Colonic mucosa (tissue), 4 donors: ENCODE measurements at regions not wholly inside any gene's neighbourhood (a gene's known extent, or its start where the extent isn't known, plus 50 kb on each side); places are given as distances from the start of the nearest gene placed in this dataset.

Experiments used
- DNase-seq: peaks from one replicate; pipeline ENCODE4 v3.0.0-alpha.2; 2020
- H3K27ac ChIP-seq: fragments of 200-600 bp; one replicate; pipeline ENCODE4 v1.8.0; 2021
- H3K27me3 ChIP-seq: fragments of 200-600 bp; one replicate; pipeline ENCODE4 v1.8.0; 2021
- H3K36me3 ChIP-seq: fragments of 200-600 bp; one replicate; pipeline ENCODE4 v1.8.0; 2021
- H3K4me1 ChIP-seq: fragments of 200-600 bp; one replicate; pipeline ENCODE4 v1.8.0; 2021; ENCODE audit warnings: mild to moderate bottlenecking
- H3K4me3 ChIP-seq: fragments of 200-600 bp; one replicate; pipeline ENCODE4 v1.8.0; 2021
- H3K9ac ChIP-seq, 2 donors: one replicate each; pipeline ENCODE4 v1.7.0; 2013; ENCODE audit warnings: control low read depth in 2 of 2, low read depth in 2 of 2, low read length in 2 of 2
- H3K9me3 ChIP-seq: fragments of 200-600 bp; one replicate; pipeline ENCODE4 v1.8.0; 2021
- intact Hi-C: fragments of 100-400 bp; cut with DNase I; formaldehyde crosslinking; loops from one replicate; pipeline ENCODE4 v1.14.1; 2022
- TF ChIP-seq, protein P1 (sequence below): fragments of 200-600 bp; IDR thresholded peaks from one replicate; pipeline ENCODE4 v1.8.0; 2022; ENCODE audit warnings: antibody characterized with exemption, mild to moderate bottlenecking
- donor health status: healthy.
- donor health status: DM: no; HTN: no; CAD: no.
- donor health status: DM: no; HTN: no; CAD: no.

DNA sequence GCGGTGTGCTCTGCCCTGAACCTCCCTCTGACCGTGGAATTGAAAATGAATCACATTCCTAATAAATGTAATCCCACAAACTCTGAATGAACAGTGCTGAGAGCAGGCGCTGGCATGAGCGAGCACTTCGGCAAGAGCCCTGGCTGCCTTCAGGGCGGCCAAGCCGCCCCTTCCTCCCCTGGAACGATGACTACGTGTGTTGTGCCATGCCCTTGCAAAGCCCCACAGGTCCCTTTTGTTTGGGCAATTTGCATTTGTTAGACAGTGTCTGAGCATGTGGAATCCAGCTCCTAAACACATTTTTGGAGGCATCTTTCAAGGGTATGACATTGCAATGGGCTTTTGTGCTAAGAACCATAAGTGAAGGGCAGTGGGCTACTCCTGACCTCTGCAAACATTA, 95.6 kb upstream of the MKI67 start:
- H3K36me3 ChIP-seq: no peaks in the 10 kb centered on the region
- no peak for DNase-seq
- H3K4me3 ChIP-seq: no peak overlapping the region
- H3K9ac ChIP-seq: no peak overlapping the region
- intact Hi-C loops: no loop called here
- H3K4me1 ChIP-seq: no peaks in the 10 kb centered on the region
- H3K9me3 ChIP-seq: no peaks in the 10 kb centered on the region
- TF ChIP-seq, protein P1, sequence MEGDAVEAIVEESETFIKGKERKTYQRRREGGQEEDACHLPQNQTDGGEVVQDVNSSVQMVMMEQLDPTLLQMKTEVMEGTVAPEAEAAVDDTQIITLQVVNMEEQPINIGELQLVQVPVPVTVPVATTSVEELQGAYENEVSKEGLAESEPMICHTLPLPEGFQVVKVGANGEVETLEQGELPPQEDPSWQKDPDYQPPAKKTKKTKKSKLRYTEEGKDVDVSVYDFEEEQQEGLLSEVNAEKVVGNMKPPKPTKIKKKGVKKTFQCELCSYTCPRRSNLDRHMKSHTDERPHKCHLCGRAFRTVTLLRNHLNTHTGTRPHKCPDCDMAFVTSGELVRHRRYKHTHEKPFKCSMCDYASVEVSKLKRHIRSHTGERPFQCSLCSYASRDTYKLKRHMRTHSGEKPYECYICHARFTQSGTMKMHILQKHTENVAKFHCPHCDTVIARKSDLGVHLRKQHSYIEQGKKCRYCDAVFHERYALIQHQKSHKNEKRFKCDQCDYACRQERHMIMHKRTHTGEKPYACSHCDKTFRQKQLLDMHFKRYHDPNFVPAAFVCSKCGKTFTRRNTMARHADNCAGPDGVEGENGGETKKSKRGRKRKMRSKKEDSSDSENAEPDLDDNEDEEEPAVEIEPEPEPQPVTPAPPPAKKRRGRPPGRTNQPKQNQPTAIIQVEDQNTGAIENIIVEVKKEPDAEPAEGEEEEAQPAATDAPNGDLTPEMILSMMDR: no peak
- H3K27ac ChIP-seq: no peak overlapping the region
- no peaks in the 10 kb centered on the region for H3K27me3 ChIP-seq

DNA sequence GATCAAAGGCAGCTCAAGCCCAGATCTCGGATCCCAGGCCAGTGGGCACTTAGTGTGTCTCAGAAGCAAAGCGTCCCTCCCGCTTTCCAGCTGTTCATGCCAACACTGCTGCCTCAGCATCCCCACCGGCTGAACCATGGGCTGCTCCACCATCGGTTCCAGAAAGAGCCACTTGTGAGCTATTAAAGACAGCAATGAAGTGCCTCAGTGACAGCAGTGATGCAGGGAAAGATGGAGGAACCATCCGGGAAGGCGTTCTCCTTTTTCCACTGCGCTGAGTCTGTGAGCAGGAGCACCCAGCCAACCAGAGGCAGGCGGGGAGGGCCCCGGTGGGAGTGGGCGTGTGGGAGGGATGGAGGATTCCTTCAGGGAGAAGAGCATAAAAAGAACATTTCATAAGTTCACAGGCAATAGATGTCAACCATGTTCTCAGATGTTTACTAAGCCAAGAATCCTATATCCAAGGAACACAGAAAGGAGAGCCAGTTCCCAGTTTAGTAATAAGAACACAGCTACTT, 96.2 kb upstream of the MKI67 start:
- Histone ChIP-seq H3K4me3 (no peak overlapping the region), H3K9me3 (no peaks in the 10 kb centered on the region), H3K9ac (no peak overlapping the region), H3K27ac (no peak overlapping the region), H3K4me1 (no peaks in the 10 kb centered on the region), H3K27me3 (no peaks in the 10 kb centered on the region), H3K36me3 (no peaks in the 10 kb centered on the region)
- TF ChIP-seq, protein P1: no peak
- DNase-seq: no peak
- intact Hi-C loops: no loop called here

GRCh38 chr10:128230401-128230800, 104.2 kb upstream of the MKI67 start:
- no peak overlapping the region for H3K9ac ChIP-seq
- no peaks in the 10 kb centered on the region for H3K27me3 ChIP-seq
- intact Hi-C loops: no loop called here
- no peaks in the 10 kb centered on the region for H3K4me1 ChIP-seq
- no peak overlapping the region for H3K27ac ChIP-seq
- TF ChIP-seq, protein P1: no peak
- H3K36me3 ChIP-seq: no peaks in the 10 kb centered on the region
- no peak overlapping the region for H3K4me3 ChIP-seq
- DNase-seq: no peak
- H3K9me3 ChIP-seq: no peaks in the 10 kb centered on the region

DNA sequence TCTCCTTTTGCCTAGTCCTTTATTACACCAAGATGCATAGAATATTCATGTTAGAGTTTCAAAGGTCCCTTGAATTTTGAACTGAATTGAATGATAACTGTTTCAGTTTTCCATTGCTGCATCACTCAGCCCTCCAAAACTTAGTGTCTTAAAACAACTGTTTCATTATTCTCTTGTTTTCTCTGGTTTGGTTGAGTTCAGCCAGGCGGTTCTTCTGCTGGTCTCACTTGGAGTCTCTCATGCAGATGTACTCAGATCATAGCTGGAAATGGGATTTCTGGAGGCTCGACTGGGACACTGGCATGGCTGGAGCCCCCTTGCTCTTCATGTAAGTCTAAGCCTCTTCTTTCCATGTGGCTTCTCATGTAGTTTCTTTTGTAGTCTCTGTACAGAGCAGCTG, 107.2 kb upstream of the MKI67 start:
- intact Hi-C loops: no loop called here
- Histone ChIP-seq H3K4me1 (no peaks in the 10 kb centered on the region), H3K36me3 (no peaks in the 10 kb centered on the region), H3K4me3 (no peak overlapping the region), H3K27ac (no peak overlapping the region), H3K27me3 (no peaks in the 10 kb centered on the region), H3K9me3 (no peaks in the 10 kb centered on the region), H3K9ac (no peak overlapping the region)
- TF ChIP-seq, protein P1: no peak
- no peak for DNase-seq

- DNase-seq: no peak
- Histone ChIP-seq H3K27me3 (no peaks in the 10 kb centered on the region), H3K27ac (no peak overlapping the region), H3K4me1 (no peaks in the 10 kb centered on the region), H3K36me3 (no peaks in the 10 kb centered on the region), H3K9me3 (no peaks in the 10 kb centered on the region), H3K9ac (no peak overlapping the region), H3K4me3 (no peak overlapping the region)
- TF ChIP-seq, protein P1: no peak
- intact Hi-C loops: no loop called here
Observed at GRCh38 chr10:128237710-128238109, 111.5 kb upstream of the MKI67 start.

- TF ChIP-seq, protein P1: no peak
- DNase-seq: no peak
- H3K4me1 ChIP-seq: no peaks in the 10 kb centered on the region
- no peaks in the 10 kb centered on the region for H3K27me3 ChIP-seq
- intact Hi-C loops: no loop called here
- H3K9ac ChIP-seq: no peak overlapping the region
- no peak overlapping the region for H3K4me3 ChIP-seq
- no peaks in the 10 kb centered on the region for H3K9me3 ChIP-seq
- no peaks in the 10 kb centered on the region for H3K36me3 ChIP-seq
- no peak overlapping the region for H3K27ac ChIP-seq
Observed at GRCh38 chr10:128241023-128241422, 114.8 kb upstream of the MKI67 start.
